ENCODE measurements at regions not wholly inside any gene's neighbourhood (a gene's known extent, or its start where the extent isn't known, plus 50 kb on each side); places are given as distances from the start of the nearest gene placed in this dataset.

- Histone ChIP-seq H3K27me3 (ENCODE audit: control insufficient read depth, insufficient read depth, low read length) (no peaks in the 10 kb centered on the region), H3K4me3 (ENCODE audit: low read depth, low read length) (no peak overlapping the region), H3K9me3 (ENCODE audit: control insufficient read depth, insufficient read depth, low read length) (no peaks in the 10 kb centered on the region), H3K27ac (ENCODE audit: low read depth, low read length) (no peak overlapping the region)
- TF ChIP-seq CTCF (IDR thresholded peaks at IDR 0.05; ENCODE audit: low read depth, low read length): no peak
- ChIA-PET POLR2A (no interaction called here), CTCF (no interaction called here)
- no peak for DNase-seq (ENCODE audit: low read depth, low spot score)
Measured at GRCh38 chr13:90984756-90985155, 362.7 kb upstream of the MIR17HG start.

GRCh38 chr13:90995001-90995400, 352.5 kb upstream of the MIR17HG start:
- no peak overlapping the region for H3K27ac ChIP-seq (ENCODE audit: low read depth, low read length)
- no peak overlapping the region for H3K4me3 ChIP-seq (ENCODE audit: low read depth, low read length)
- no peak for DNase-seq (ENCODE audit: low read depth, low spot score)
- no peaks in the 10 kb centered on the region for H3K27me3 ChIP-seq (ENCODE audit: control insufficient read depth, insufficient read depth, low read length)
- H3K9me3 ChIP-seq (ENCODE audit: control insufficient read depth, insufficient read depth, low read length): no peaks in the 10 kb centered on the region
- no peak for TF ChIP-seq CTCF (IDR thresholded peaks at IDR 0.05; ENCODE audit: low read depth, low read length)
- ChIA-PET POLR2A (no interaction called here), CTCF (no interaction called here)

- DNase-seq (ENCODE audit: low read depth, low spot score): no peak
- TF ChIP-seq CTCF (IDR thresholded peaks at IDR 0.05; ENCODE audit: low read depth, low read length): no peak
- ChIA-PET POLR2A (no interaction called here), CTCF (no interaction called here)
- Histone ChIP-seq H3K27me3 (ENCODE audit: control insufficient read depth, insufficient read depth, low read length) (no peaks in the 10 kb centered on the region), H3K27ac (ENCODE audit: low read depth, low read length) (no peak overlapping the region), H3K4me3 (ENCODE audit: low read depth, low read length) (no peak overlapping the region), H3K9me3 (ENCODE audit: control insufficient read depth, insufficient read depth, low read length) (no peaks in the 10 kb centered on the region)
Measured at GRCh38 chr13:90995614-90996013, 351.9 kb upstream of the MIR17HG start.

- no peak for DNase-seq (ENCODE audit: low read depth, low spot score)
- no peaks in the 10 kb centered on the region for H3K27me3 ChIP-seq (ENCODE audit: control insufficient read depth, insufficient read depth, low read length)
- ChIA-PET POLR2A (no interaction called here), CTCF (no interaction called here)
- H3K4me3 ChIP-seq (ENCODE audit: low read depth, low read length): no peak overlapping the region
- H3K9me3 ChIP-seq (ENCODE audit: control insufficient read depth, insufficient read depth, low read length): no peaks in the 10 kb centered on the region
- H3K27ac ChIP-seq (ENCODE audit: low read depth, low read length): no peak overlapping the region
- no peak for TF ChIP-seq CTCF (IDR thresholded peaks at IDR 0.05; ENCODE audit: low read depth, low read length)
Measured at GRCh38 chr13:90997951-90998350, 349.5 kb upstream of the MIR17HG start.

- Histone ChIP-seq H3K4me3 (ENCODE audit: low read depth, low read length) (no peak overlapping the region), H3K9me3 (ENCODE audit: control insufficient read depth, insufficient read depth, low read length) (no peaks in the 10 kb centered on the region), H3K27ac (ENCODE audit: low read depth, low read length) (no peak overlapping the region), H3K27me3 (ENCODE audit: control insufficient read depth, insufficient read depth, low read length) (no peaks in the 10 kb centered on the region)
- no peak for DNase-seq (ENCODE audit: low read depth, low spot score)
- POLR2A ChIA-PET: no interaction called here
- CTCF ChIA-PET: no interaction called here
- TF ChIP-seq CTCF (IDR thresholded peaks at IDR 0.05; ENCODE audit: low read depth, low read length): no peak
Measured at GRCh38 chr13:90999401-90999800, 348.1 kb upstream of the MIR17HG start.

Data from AG04450 (cell line).